H1 (cell line): ENCODE measurements at regions not wholly inside any gene's neighbourhood (a gene's known extent, or its start where the extent isn't known, plus 50 kb on each side); places are given as distances from the start of the nearest gene placed in this dataset.

Experiments
- CTCF ChIA-PET: fragments of 300-600 bp; sonication (Branson Sonifier 250); formaldehyde crosslinking; loops from one replicate; lab custom pipeline; 2021; ENCODE audit not compliant: partially characterized antibody; lab: Charles Lee
- POLR2A ChIA-PET: fragments of 300-600 bp; sonication (Branson Sonifier 250); formaldehyde crosslinking; loops from one replicate; lab custom pipeline; 2021; ENCODE audit warnings: inconsistent platforms; ENCODE audit not compliant: partially characterized antibody; lab: Charles Lee
- DNase-seq, 2 experiments: peaks; one replicate each; pipeline versions ENCODE4 v3.0.0 to v3.0.0-alpha.2; 2010 to 2022; ENCODE audit warnings: low spot score in 2 of 2, low read depth in 1 of 2, mixed read lengths in 1 of 2
- FAIRE-seq: peaks from 2 replicates; lab custom pipeline; 2011; peaks lifted over from hg19 to GRCh38; lab: Jason Lieb, UNC
- H2AFZ ChIP-seq: 2 replicates; pipeline ENCODE4 v1.8.1; 2012; ENCODE audit warnings: low read length, inconsistent platforms
- H2AK5ac ChIP-seq: 2 replicates; pipeline ENCODE4 v1.6.1; 2013; ENCODE audit warnings: low read depth, low read length
- H2BK120ac ChIP-seq: replicated peaks from 2 replicates; pipeline ENCODE3; 2013; ENCODE audit warnings: low read depth, low read length, inconsistent platforms
- H2BK12ac ChIP-seq: 2 replicates; pipeline ENCODE4 v1.6.1; 2013; ENCODE audit warnings: low read depth, low read length
- H2BK15ac ChIP-seq: 2 replicates; pipeline ENCODE4 v1.6.1; 2013; ENCODE audit warnings: low read length
- H2BK20ac ChIP-seq: 2 replicates; pipeline ENCODE4 v1.6.1; 2013; ENCODE audit warnings: low read length
- H2BK5ac ChIP-seq: 2 replicates; pipeline ENCODE4 v1.6.1; 2013; ENCODE audit warnings: low read depth, low read length
- H3K14ac ChIP-seq: 2 replicates; pipeline ENCODE4 v1.6.1; 2013; ENCODE audit warnings: inconsistent platforms; ENCODE audit not compliant: insufficient read length
- H3K18ac ChIP-seq: 2 replicates; pipeline ENCODE4 v1.6.1; 2013; ENCODE audit warnings: low read length; ENCODE audit errors: extremely low read depth
- H3K23ac ChIP-seq: 2 replicates; pipeline ENCODE4 v1.6.1; 2013; ENCODE audit warnings: inconsistent platforms; ENCODE audit not compliant: insufficient read length
- H3K23me2 ChIP-seq: 2 replicates; pipeline ENCODE4 v1.6.1; 2013; ENCODE audit warnings: low read depth, low read length
- H3K27ac ChIP-seq: 2 replicates; pipeline ENCODE4 v1.6.1; 2011; ENCODE audit warnings: low read depth, low read length, inconsistent platforms
- H3K27me3 ChIP-seq, 4 experiments: replicated peaks in 1 of 4; 1 replicate in 1 of 4; 2 replicates in 3 of 4; pipeline versions ENCODE4 v1.6.1 to v1.8.1; 2011 to 2013; ENCODE audit warnings: low read length in 3 of 4, mild to moderate bottlenecking in 3 of 4, inconsistent platforms in 2 of 4, mixed read lengths in 2 of 4, moderate library complexity in 1 of 4; ENCODE audit not compliant: control insufficient read depth in 3 of 4, insufficient read depth in 3 of 4; ENCODE audit errors: extremely low read depth in 1 of 4
- H3K36me3 ChIP-seq, 4 experiments: 2 replicates each; pipeline versions ENCODE4 v1.6.1 to v1.8.1; 2011 to 2013; ENCODE audit warnings: mild to moderate bottlenecking in 4 of 4, low read length in 3 of 4, moderate library complexity in 2 of 4, control low read depth in 1 of 4, inconsistent platforms in 1 of 4; ENCODE audit not compliant: insufficient read depth in 4 of 4, control insufficient read depth in 2 of 4
- H3K4ac ChIP-seq: replicated peaks from 2 replicates; pipeline ENCODE3; 2013; ENCODE audit warnings: low read length, low read depth, mixed read lengths, inconsistent platforms; ENCODE audit not compliant: insufficient read length
- H3K4me1 ChIP-seq, 4 experiments: replicated peaks in 1 of 4; 1 replicate in 1 of 4; 2 replicates in 3 of 4; pipeline versions ENCODE4 v1.6.1 to v1.8.1; 2011 to 2013; ENCODE audit warnings: low read length in 3 of 4, inconsistent platforms in 2 of 4, mixed read lengths in 1 of 4; ENCODE audit not compliant: insufficient read depth in 4 of 4, control insufficient read depth in 3 of 4
- H3K4me2 ChIP-seq, 2 experiments: 2 replicates each; pipeline versions ENCODE4 v1.6.1 to v1.8.1; 2011 to 2013; ENCODE audit warnings: low read depth in 2 of 2, low read length in 2 of 2, control low read depth in 1 of 2, inconsistent platforms in 1 of 2, mild to moderate bottlenecking in 1 of 2; ENCODE audit not compliant: insufficient read depth in 1 of 2
- H3K4me3 ChIP-seq, 4 experiments: fragments of 200-600, 300-600 bp in 1 of 4; sonication (generic), shearing (Covaris generic), sonication (Bioruptor Twin) in 1 of 4; 2 replicates each; pipeline versions ENCODE4 v1.5.1 to v1.8.1; 2011 to 2016; ENCODE audit warnings: low read length in 4 of 4, low read depth in 3 of 4, control low read depth in 2 of 4, inconsistent platforms in 2 of 4, mild to moderate bottlenecking in 2 of 4, mixed read lengths in 1 of 4, moderate library complexity in 1 of 4; ENCODE audit not compliant: insufficient read depth in 2 of 4; ENCODE audit errors: extremely low read depth in 1 of 4
- H3K56ac ChIP-seq: replicated peaks from 2 replicates; pipeline ENCODE3; 2013; ENCODE audit warnings: low read depth, mild to moderate bottlenecking, mixed read lengths, low read length, inconsistent platforms; ENCODE audit not compliant: insufficient read length
- H3K79me1 ChIP-seq: 2 replicates; pipeline ENCODE4 v1.6.1; 2013; ENCODE audit warnings: low read depth, low read length, control low read depth
- H3K79me2 ChIP-seq, 2 experiments: 2 replicates each; pipeline versions ENCODE4 v1.6.1 to v1.8.1; 2012 to 2013; ENCODE audit warnings: low read length in 2 of 2, mild to moderate bottlenecking in 2 of 2, inconsistent platforms in 1 of 2; ENCODE audit not compliant: insufficient read depth in 2 of 2, control insufficient read depth in 1 of 2
- H3K9ac ChIP-seq, 4 experiments: replicated peaks in 1 of 4; 1 replicate in 1 of 4; 2 replicates in 3 of 4; pipeline versions ENCODE4 v1.6.1 to v1.8.1; 2011 to 2013; ENCODE audit warnings: low read depth in 3 of 4, low read length in 3 of 4, control low read depth in 2 of 4, mild to moderate bottlenecking in 2 of 4, moderate library complexity in 2 of 4, inconsistent platforms in 1 of 4; ENCODE audit errors: extremely low read depth in 1 of 4
- H3K9me3 ChIP-seq, 2 experiments: 2 replicates each; pipeline versions ENCODE4 v1.6.1 to v1.8.1; 2012 to 2013; ENCODE audit warnings: mild to moderate bottlenecking in 2 of 2, moderate library complexity in 2 of 2, control low read depth in 1 of 2, inconsistent platforms in 1 of 2, low read depth in 1 of 2, low read length in 1 of 2, mixed read lengths in 1 of 2; ENCODE audit not compliant: insufficient read depth in 2 of 2
- H4K20me1 ChIP-seq, 2 experiments: replicated peaks in 1 of 2; 2 replicates each; pipeline versions ENCODE3 to v1.8.1; 2011 to 2013; ENCODE audit warnings: inconsistent platforms in 2 of 2, low read length in 2 of 2, mild to moderate bottlenecking in 1 of 2; ENCODE audit not compliant: insufficient read depth in 2 of 2, control insufficient read depth in 1 of 2
- H4K5ac ChIP-seq: 2 replicates; pipeline ENCODE4 v1.6.1; 2013; ENCODE audit warnings: low read length, low read depth, mixed read lengths, inconsistent platforms; ENCODE audit not compliant: insufficient read length
- H4K8ac ChIP-seq: 2 replicates; pipeline ENCODE4 v1.8.0; 2013; ENCODE audit warnings: mild to moderate bottlenecking, moderate library complexity, low read length, inconsistent platforms; ENCODE audit not compliant: insufficient read depth; ENCODE audit errors: extremely low read depth
- H4K91ac ChIP-seq: replicated peaks from 2 replicates; pipeline ENCODE3; 2013; ENCODE audit warnings: low read length, mixed read lengths, inconsistent platforms; ENCODE audit not compliant: insufficient read length
- BRCA1 ChIP-seq: IDR thresholded peaks from 2 replicates; pipeline ENCODE4 v1.6.1; 2012; ENCODE audit warnings: low read depth, low read length, improper control_type of control experiment
- CBX8 ChIP-seq: fragments of 300-800, 300-1000 bp; sonication (generic); IDR thresholded peaks from 2 replicates; pipeline ENCODE4 v1.7.1; 2016; ENCODE audit warnings: low read depth, low read length, borderline replicate concordance
- E2F6 ChIP-seq: IDR thresholded peaks from 2 replicates; pipeline ENCODE4 v1.6.1; 2012; ENCODE audit warnings: inconsistent platforms
- GTF2F1 ChIP-seq: IDR thresholded peaks from 2 replicates; pipeline ENCODE4 v1.6.1; 2012; ENCODE audit warnings: low read depth, low read length, improper control_type of control experiment, borderline replicate concordance
- JUND ChIP-seq: IDR thresholded peaks from 2 replicates; pipeline ENCODE4 v1.6.1; 2011; ENCODE audit warnings: mild to moderate bottlenecking, improper control_type of control experiment, low read length
- KDM1A ChIP-seq: fragments of 200-600, 300-600 bp; sonication (generic); IDR thresholded peaks from 2 replicates; pipeline ENCODE4 v1.7.1; 2016; ENCODE audit warnings: mild to moderate bottlenecking, low read length, borderline replicate concordance
- MAX ChIP-seq: IDR thresholded peaks from 2 replicates; pipeline ENCODE4 v1.6.1; 2012; ENCODE audit warnings: inconsistent platforms
- POLR2A ChIP-seq, 2 experiments: IDR thresholded peaks; 1 replicate in 1 of 2; 2 replicates in 1 of 2; pipeline ENCODE4 v1.6.1; 2011; ENCODE audit warnings: low read depth in 2 of 2, low read length in 2 of 2, mild to moderate bottlenecking in 2 of 2; ENCODE audit errors: control extremely low read depth in 1 of 2
- RBBP5 ChIP-seq: IDR thresholded peaks from 2 replicates; pipeline ENCODE4 v1.7.1; 2012; ENCODE audit warnings: low read depth, mild to moderate bottlenecking, inconsistent platforms, low read length, moderate library complexity, borderline replicate concordance
- RFX5 ChIP-seq: IDR thresholded peaks from 2 replicates; pipeline ENCODE4 v1.6.1; 2011; ENCODE audit warnings: low read depth, low read length, improper control_type of control experiment, borderline replicate concordance
- SIRT6 ChIP-seq: IDR thresholded peaks from one replicate; pipeline ENCODE4 v1.7.1; 2012; ENCODE audit warnings: low read length, inconsistent platforms
- SP2 ChIP-seq: IDR thresholded peaks from 2 replicates; pipeline ENCODE4 v1.6.1; 2012; ENCODE audit warnings: mild to moderate bottlenecking, low read length, inconsistent platforms
- TAF7 ChIP-seq: optimal IDR thresholded peaks from 2 replicates; pipeline ENCODE3; 2011; ENCODE audit warnings: low read depth, mild to moderate bottlenecking, inconsistent platforms, low read length, moderate library complexity, borderline replicate concordance
- TBP ChIP-seq: IDR thresholded peaks from 2 replicates; pipeline ENCODE4 v1.6.1; 2011; ENCODE audit warnings: low read depth, low read length, improper control_type of control experiment
- TEAD4 ChIP-seq: IDR thresholded peaks from 2 replicates; pipeline ENCODE4 v1.6.1; 2012; ENCODE audit warnings: low read depth, low read length, inconsistent platforms, mixed read lengths
- ZNF274 ChIP-seq: IDR thresholded peaks from 2 replicates; pipeline ENCODE4 v1.7.0; 2012; ENCODE audit warnings: low read length, borderline replicate concordance; ENCODE audit errors: extremely low read depth

GRCh38 chr5:53199882-53200281 is 90.3 kb upstream of the MOCS2 start:
- no peaks in the 10 kb centered on the region for H3K4me1 ChIP-seq
- H2BK20ac ChIP-seq = no peak overlapping the region
- ChIA-PET POLR2A (no interaction called here), CTCF (interaction anchor here (0.6 to 1.8 kb wide), 2 partner anchors 9 to 1116 kb away, joined by 4 to 6 read pairs; no protein-coding TSS in a partner anchor)
- H3K23ac ChIP-seq = no peak overlapping the region
- no peak overlapping the region for H2BK5ac ChIP-seq
- FAIRE-seq (no peak), DNase-seq (no peak)
- H3K27ac ChIP-seq = no peak overlapping the region
- no peaks in the 10 kb centered on the region for H3K79me2 ChIP-seq
- H3K4me3 ChIP-seq = no peak overlapping the region
- no peak overlapping the region for H2BK15ac ChIP-seq
- H3K23me2 ChIP-seq = no peaks in the 10 kb centered on the region; the same call in 1 of the 2 replicates
- H4K91ac ChIP-seq = no peak overlapping the region
- no peak overlapping the region for H4K5ac ChIP-seq
- H3K4ac ChIP-seq = no peak overlapping the region
- no peak overlapping the region for H3K14ac ChIP-seq
- no peak overlapping the region for H3K9ac ChIP-seq
- H3K36me3 ChIP-seq = no peaks in the 10 kb centered on the region
- H3K9me3 ChIP-seq = no peaks in the 10 kb centered on the region
- TF ChIP-seq TAF7 = no peak
- TF ChIP-seq ZNF274 = no peak
- no peak for TF ChIP-seq CBX8
- TF ChIP-seq TEAD4 = no peak
- no peak for TF ChIP-seq SIRT6
- TF ChIP-seq RBBP5 = no peak
- TF ChIP-seq GTF2F1 = no peak
- TF ChIP-seq TBP = no peak
- TF ChIP-seq MAX = no peak
- no peak for TF ChIP-seq JUND
- no peak for TF ChIP-seq KDM1A
- TF ChIP-seq RFX5 = no peak
- no peak for TF ChIP-seq SP2
- TF ChIP-seq BRCA1 = no peak
- no peak for TF ChIP-seq E2F6
- TF ChIP-seq POLR2A (IDR thresholded peaks at IDR 0.05; ENCODE audit: control extremely low read depth in 1 of 2, low read depth in 2 of 2, low read length in 2 of 2) = no peak
- H4K20me1 ChIP-seq = no peaks in the 10 kb centered on the region
- H2BK120ac ChIP-seq = no peak overlapping the region
- H2BK12ac ChIP-seq = no peak overlapping the region
- no peak overlapping the region for H2AFZ ChIP-seq
- no peak overlapping the region for H3K18ac ChIP-seq
- H2AK5ac ChIP-seq = no peak overlapping the region
- no peak overlapping the region for H3K56ac ChIP-seq
- no peaks in the 10 kb centered on the region for H3K27me3 ChIP-seq
- H4K8ac ChIP-seq = no peak overlapping the region
- H3K4me2 ChIP-seq = no peak overlapping the region
- H3K79me1 ChIP-seq = no peaks in the 10 kb centered on the region
